SU-DHL-6 (cell line): ENCODE measurements at regions not wholly inside any gene's neighbourhood (a gene's known extent, or its start where the extent isn't known, plus 50 kb on each side); places are given as distances from the start of the nearest gene placed in this dataset.

ENCODE experiments used
- H2AFZ ChIP-seq: fragments of 200-600 bp; sonication (generic); 2 replicates; pipeline ENCODE4 v1.6.1; 2014; ENCODE audit warnings: low read depth, mild to moderate bottlenecking, moderate library complexity, mixed read lengths, antibody characterized with exemption, low read length; ENCODE audit not compliant: severe bottlenecking
- H3F3A ChIP-seq: fragments of 200-600 bp; shearing (Covaris generic); 2 replicates; pipeline ENCODE4 v1.6.0; 2016; ENCODE audit warnings: antibody characterized with exemption, mild to moderate bottlenecking; ENCODE audit not compliant: insufficient read depth
- H3K27ac ChIP-seq: fragments of 200-600 bp; sonication (generic); 2 replicates; pipeline ENCODE4 v1.5.1; 2016; ENCODE audit warnings: low read depth, mild to moderate bottlenecking, low read length, moderate library complexity, mixed read lengths
- H3K27me3 ChIP-seq: fragments of 200-600 bp; sonication (generic), shearing (Covaris generic); 2 replicates; pipeline ENCODE4 v1.6.0; 2014; ENCODE audit warnings: mild to moderate bottlenecking, low read length
- H3K36me3 ChIP-seq: fragments of 200-600 bp; sonication (generic); 2 replicates; pipeline ENCODE4 v1.6.1; 2014; ENCODE audit warnings: mild to moderate bottlenecking, low read length, mixed read lengths
- H3K4me2 ChIP-seq: fragments of 300-600, 200-600 bp; shearing (Covaris generic), sonication (generic); 2 replicates; pipeline ENCODE4 v1.6.0; 2014; ENCODE audit warnings: low read length, low read depth, mild to moderate bottlenecking; ENCODE audit not compliant: poor library complexity, severe bottlenecking
- H3K4me3 ChIP-seq: fragments of 200-600 bp; sonication (generic); 2 replicates; pipeline ENCODE4 v1.5.1; 2014; ENCODE audit warnings: antibody characterized with exemption, low read length, mild to moderate bottlenecking, mixed read lengths; ENCODE audit not compliant: insufficient read depth, poor library complexity, severe bottlenecking
- H3K79me2 ChIP-seq: fragments of 200-600 bp; sonication (generic); 2 replicates; pipeline ENCODE4 v1.6.1; 2014; ENCODE audit warnings: mild to moderate bottlenecking, low read length, moderate library complexity; ENCODE audit not compliant: insufficient read depth
- H3K9ac ChIP-seq: fragments of 200-600 bp; sonication (generic); 2 replicates; pipeline ENCODE4 v1.7.0; 2014; ENCODE audit warnings: mild to moderate bottlenecking, low read length
- H3K9me2 ChIP-seq: fragments of 200-600 bp; sonication (generic); replicated peaks from 2 replicates; pipeline ENCODE4 v1.6.1; 2014; ENCODE audit warnings: low read length; ENCODE audit not compliant: insufficient read depth
- H3K9me3 ChIP-seq: fragments of 200-600 bp; sonication (generic); 2 replicates; pipeline ENCODE4 v1.6.1; 2014; ENCODE audit warnings: low read length, mixed read lengths; ENCODE audit not compliant: insufficient read depth
- H4K20me1 ChIP-seq: fragments of 200-600 bp; sonication (generic); 2 replicates; pipeline ENCODE4 v1.6.1; 2014; ENCODE audit warnings: low read depth, mild to moderate bottlenecking, antibody characterized with exemption, low read length, moderate library complexity, mixed read lengths
- CTCF ChIP-seq: fragments of 200-600 bp; sonication (generic); IDR thresholded peaks from one replicate; pipeline ENCODE4 v1.5.1; 2017; ENCODE audit warnings: antibody characterized with exemption, mild to moderate bottlenecking, low read length, moderate library complexity; ENCODE audit not compliant: insufficient read depth, poor library complexity, severe bottlenecking
- EZH2phosphoT487 ChIP-seq: fragments of 200-600 bp; sonication (generic), shearing (Covaris generic); conservative IDR thresholded peaks from 2 replicates; pipeline ENCODE4 v1.6.1; 2018; ENCODE audit warnings: mild to moderate bottlenecking, antibody characterized with exemption, low read length, moderate library complexity, mixed read lengths

- H4K20me1 ChIP-seq = no peaks in the 10 kb centered on the region
- TF ChIP-seq EZH2phosphoT487 = no peak
- no peak for TF ChIP-seq CTCF
- no peaks in the 10 kb centered on the region for H3K27me3 ChIP-seq
- H3K4me2 ChIP-seq = no peak overlapping the region
- no peaks in the 10 kb centered on the region for H3K36me3 ChIP-seq
- no peaks in the 10 kb centered on the region for H3K9me2 ChIP-seq
- H3K4me3 ChIP-seq = no peak overlapping the region
- H3K79me2 ChIP-seq = no peaks in the 10 kb centered on the region
- H3K27ac ChIP-seq = no peak overlapping the region
- H3F3A ChIP-seq = peaks cover 14% of the 10 kb centered on the region
- H2AFZ ChIP-seq = no peak overlapping the region
- no peaks in the 10 kb centered on the region for H3K9me3 ChIP-seq
- no peak overlapping the region for H3K9ac ChIP-seq
Observed at GRCh38 chr6:156694679-156695078, 82.5 kb upstream of the ARID1B start.

GRCh38 chr6:156691018-156691417, 86.2 kb upstream of the ARID1B start:
- H2AFZ ChIP-seq = no peak overlapping the region
- H3K27me3 ChIP-seq = no peaks in the 10 kb centered on the region
- TF ChIP-seq EZH2phosphoT487 (no peak), CTCF (no peak)
- no peaks in the 10 kb centered on the region for H3K36me3 ChIP-seq
- no peaks in the 10 kb centered on the region for H3K79me2 ChIP-seq
- no peak overlapping the region for H3K4me3 ChIP-seq
- H3K9me2 ChIP-seq = no peaks in the 10 kb centered on the region
- H3K9me3 ChIP-seq = no peaks in the 10 kb centered on the region
- H3K27ac ChIP-seq = no peak overlapping the region
- peaks cover 16% of the 10 kb centered on the region; the same call in 1 of the 2 replicates for H3F3A ChIP-seq
- no peak overlapping the region for H3K4me2 ChIP-seq
- no peak overlapping the region for H3K9ac ChIP-seq
- H4K20me1 ChIP-seq = no peaks in the 10 kb centered on the region

GRCh38 chr6:156689656-156690055, 87.5 kb upstream of the ARID1B start:
- H3K9ac ChIP-seq = no peak overlapping the region
- H3K36me3 ChIP-seq = no peaks in the 10 kb centered on the region
- no peaks in the 10 kb centered on the region for H3K79me2 ChIP-seq
- H3K9me3 ChIP-seq = no peaks in the 10 kb centered on the region
- no peak overlapping the region for H3K4me2 ChIP-seq
- no peaks in the 10 kb centered on the region for H3K9me2 ChIP-seq
- H4K20me1 ChIP-seq = no peaks in the 10 kb centered on the region
- no peaks in the 10 kb centered on the region for H3K27me3 ChIP-seq
- TF ChIP-seq EZH2phosphoT487 = no peak
- no peak for TF ChIP-seq CTCF
- H3K4me3 ChIP-seq = no peak overlapping the region
- H2AFZ ChIP-seq = no peak overlapping the region
- H3F3A ChIP-seq = peaks cover 16% of the 10 kb centered on the region
- no peak overlapping the region for H3K27ac ChIP-seq

GRCh38 chr6:156688620-156688971, 88.6 kb upstream of the ARID1B start:
- Histone ChIP-seq H4K20me1 (no peaks in the 10 kb centered on the region), H3K9me3 (no peaks in the 10 kb centered on the region), H3K36me3 (no peaks in the 10 kb centered on the region), H3K9me2 (no peaks in the 10 kb centered on the region), H3K9ac (no peak overlapping the region), H3K4me2 (no peak overlapping the region), H2AFZ (no peak overlapping the region), H3K79me2 (no peaks in the 10 kb centered on the region), H3K27ac (no peak overlapping the region), H3K4me3 (no peak overlapping the region), H3F3A (peaks cover 16% of the 10 kb centered on the region), H3K27me3 (no peaks in the 10 kb centered on the region)
- TF ChIP-seq EZH2phosphoT487 (no peak), CTCF (no peak)
